ENCODE measurements at regions not wholly inside any gene's neighbourhood (a gene's known extent, or its start where the extent isn't known, plus 50 kb on each side); places are given as distances from the start of the nearest gene placed in this dataset.

- TF ChIP-seq POLR2AphosphoS5 (IDR thresholded peaks at IDR 0.05): no peak
- no peak for TF ChIP-seq CTCF (IDR thresholded peaks at IDR 0.05)
- no peak for TF ChIP-seq POLR2A (IDR thresholded peaks at IDR 0.05; ENCODE audit: low read depth)
- TF ChIP-seq EP300 (IDR thresholded peaks at IDR 0.05): no peak
Observed at GRCh38 chr11:121385688-121386087, 66.4 kb upstream of the SORL1 start.
